ENCODE measurements at regions not wholly inside any gene's neighbourhood (a gene's known extent, or its start where the extent isn't known, plus 50 kb on each side); places are given as distances from the start of the nearest gene placed in this dataset.

DNA sequence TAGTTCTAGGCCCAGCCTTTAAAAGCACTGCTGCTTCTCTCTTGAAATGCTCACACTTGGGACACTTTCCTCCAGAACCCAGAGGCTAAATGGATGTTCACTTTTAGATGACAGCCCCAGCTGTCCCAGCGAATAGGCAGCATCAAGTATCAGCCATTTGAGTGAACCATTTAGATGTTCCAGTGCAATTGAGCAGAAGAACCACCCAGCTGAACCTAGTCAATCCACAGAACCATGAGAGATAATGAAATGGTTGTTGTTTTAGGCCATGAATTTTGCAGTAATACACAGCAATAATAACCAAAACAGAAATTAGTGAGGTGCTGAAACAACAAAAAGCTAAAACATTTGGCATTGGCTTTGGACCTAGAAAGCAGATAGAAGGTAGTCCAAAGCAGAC lies 273.9 kb downstream of the ETV1 start:
- DNase-seq (ENCODE audit: low read depth): no peak
- no peak for TF ChIP-seq CTCF (IDR thresholded peaks at IDR 0.05; ENCODE audit: insufficient read depth, low read length)
- no peak overlapping the region for H3K4me3 ChIP-seq (ENCODE audit: low read depth, low read length)

GRCh38 chr7:13717031-13717430 lies 272.4 kb downstream of the ETV1 start:
- H3K4me3 ChIP-seq (ENCODE audit: low read depth, low read length): no peak overlapping the region
- no peak for DNase-seq (ENCODE audit: low read depth)
- TF ChIP-seq CTCF (IDR thresholded peaks at IDR 0.05; ENCODE audit: insufficient read depth, low read length): no peak

- H3K4me3 ChIP-seq (ENCODE audit: low read depth, low read length): no peak overlapping the region
- no peak for TF ChIP-seq CTCF (IDR thresholded peaks at IDR 0.05; ENCODE audit: insufficient read depth, low read length)
- no peak for DNase-seq (ENCODE audit: low read depth)
Observed at GRCh38 chr7:13724191-13724976, 265.1 kb downstream of the ETV1 start.

DNA sequence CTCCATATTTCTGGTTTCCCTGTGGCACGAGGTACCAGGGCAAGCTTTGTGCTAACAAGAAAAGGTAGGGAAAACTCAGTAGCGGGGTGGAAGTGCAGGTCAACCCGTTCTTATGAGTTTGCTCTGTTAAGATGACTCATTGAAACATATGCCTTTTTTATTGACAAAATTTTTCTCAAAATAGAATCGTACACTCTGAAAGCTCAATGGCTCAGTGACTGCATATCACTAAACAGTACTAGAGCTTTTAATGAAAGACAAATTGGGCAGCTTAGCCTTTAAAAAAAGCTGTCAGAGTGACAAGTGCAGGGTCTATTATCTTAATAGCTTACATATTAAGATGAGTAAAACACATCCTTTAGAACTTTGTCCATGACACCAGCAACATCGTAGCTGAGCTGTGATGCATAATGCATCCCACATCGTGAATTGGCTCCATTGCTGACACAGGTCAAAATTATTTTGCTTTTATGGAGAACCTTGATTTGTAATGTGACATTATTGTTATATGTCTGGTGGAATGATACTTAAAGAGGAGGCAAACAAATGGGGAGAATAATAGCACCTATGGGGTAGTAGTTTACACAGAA lies 264.4 kb downstream of the ETV1 start:
- no peak overlapping the region for H3K4me3 ChIP-seq (ENCODE audit: low read depth, low read length)
- no peak for TF ChIP-seq CTCF (IDR thresholded peaks at IDR 0.05; ENCODE audit: insufficient read depth, low read length)
- no peak for DNase-seq (ENCODE audit: low read depth)

- peak; percentile 19 for DNase-seq (ENCODE audit: low read depth)
- H3K4me3 ChIP-seq (ENCODE audit: low read depth, low read length): no peak overlapping the region
- TF ChIP-seq CTCF (IDR thresholded peaks at IDR 0.05; ENCODE audit: insufficient read depth, low read length): peak; percentile 24
Observed at GRCh38 chr7:13725591-13725990, 263.9 kb downstream of the ETV1 start.

DNA sequence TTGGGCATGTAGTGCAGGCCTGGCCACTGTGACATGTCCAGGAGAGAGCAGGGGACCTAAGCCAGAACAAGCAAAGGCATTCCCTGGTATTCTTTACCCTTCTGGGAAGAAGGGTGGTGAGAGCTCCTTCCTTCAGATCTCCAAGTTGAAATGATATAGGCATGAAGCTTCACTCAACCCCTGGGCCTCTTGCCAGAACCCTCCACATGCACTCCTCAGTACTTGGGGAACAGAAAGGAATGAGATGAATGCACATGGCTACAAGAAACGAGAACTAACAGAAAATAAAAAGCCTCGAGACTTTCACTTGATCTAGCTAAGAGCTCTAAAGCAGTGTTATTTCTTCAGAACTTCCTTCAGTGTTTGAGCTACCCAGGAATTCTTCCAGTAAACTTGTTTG lies 262.2 kb downstream of the ETV1 start:
- no peak for TF ChIP-seq CTCF (IDR thresholded peaks at IDR 0.05; ENCODE audit: insufficient read depth, low read length)
- no peak overlapping the region for H3K4me3 ChIP-seq (ENCODE audit: low read depth, low read length)
- DNase-seq (ENCODE audit: low read depth): peak; percentile 4
